B cell (primary cell): ENCODE measurements at regions not wholly inside any gene's neighbourhood (a gene's known extent, or its start where the extent isn't known, plus 50 kb on each side); places are given as distances from the start of the nearest gene placed in this dataset.

Experiments used
- ATAC-seq: fragments of 200-7000 bp; cut with Tn5 transposase; one replicate; pipeline ENCODE4 v1.10.0; 2021; ENCODE audit warnings: low read depth, mild to moderate bottlenecking, moderate number of reproducible peaks, moderate library complexity
- CTCF ChIA-PET: fragments of 350-600 bp; sonication (Branson Sonifier 250); formaldehyde crosslinking; loops from one replicate; lab custom pipeline; 2021; ENCODE audit warnings: antibody characterized with exemption, inconsistent platforms; lab: Charles Lee
- POLR2A ChIA-PET: fragments of 350-600 bp; sonication (Branson Sonifier 250); formaldehyde crosslinking; loops from one replicate; lab custom pipeline; 2021; ENCODE audit warnings: antibody characterized with exemption; lab: Charles Lee
- DNase-seq: peaks from one replicate; pipeline ENCODE4 v3.0.0; 2013
- H2AFZ ChIP-seq: 2 replicates; pipeline ENCODE4 v1.6.1; 2012; ENCODE audit warnings: mild to moderate bottlenecking, low read depth, low read length; ENCODE audit not compliant: insufficient read depth, poor library complexity, severe bottlenecking
- H3K27ac ChIP-seq, 2 donors: 1 replicate in 1 of 2; 2 replicates in 1 of 2; pipeline ENCODE4 v1.5.1; 2012 to 2013; ENCODE audit warnings: low read length in 2 of 2, mild to moderate bottlenecking in 2 of 2, moderate library complexity in 1 of 2
- H3K27me3 ChIP-seq, 4 experiments: fragments of 200-600 bp in 1 of 4; sonication (generic) in 1 of 4; replicated peaks in 1 of 4; 1 replicate in 2 of 4; 2 replicates in 2 of 4; pipeline versions ENCODE4 v1.6.1 to v1.7.0; 2013 to 2016; ENCODE audit warnings: low read length in 3 of 4, mild to moderate bottlenecking in 2 of 4, mixed read lengths in 1 of 4, moderate library complexity in 1 of 4; ENCODE audit not compliant: insufficient read depth in 4 of 4, control insufficient read depth in 3 of 4; ENCODE audit errors: control extremely low read depth in 1 of 4
- H3K36me3 ChIP-seq, 2 experiments: replicated peaks in 1 of 2; 1 replicate in 1 of 2; 2 replicates in 1 of 2; pipeline versions ENCODE4 v1.6.1 to v1.7.1; 2013; ENCODE audit warnings: low read length in 1 of 2; ENCODE audit not compliant: insufficient read depth in 2 of 2, control insufficient read depth in 1 of 2; ENCODE audit errors: control extremely low read depth in 1 of 2, extremely low read depth in 1 of 2
- H3K4me1 ChIP-seq, 2 donors: fragments of 200-600 bp in 1 of 2; sonication (generic) in 1 of 2; 1 replicate in 1 of 2; 2 replicates in 1 of 2; pipeline versions ENCODE4 v1.5.1 to v1.6.1; 2013 to 2017; ENCODE audit warnings: low read length in 2 of 2; ENCODE audit not compliant: control insufficient read depth in 2 of 2, insufficient read depth in 2 of 2
- H3K4me2 ChIP-seq: replicated peaks from 2 replicates; pipeline ENCODE3; 2012; ENCODE audit warnings: mild to moderate bottlenecking, low read depth, low read length; ENCODE audit not compliant: poor library complexity, severe bottlenecking
- H3K4me3 ChIP-seq, 5 experiments: fragments of 200-600 bp in 1 of 5; sonication (generic) in 1 of 5; 1 replicate in 3 of 5; 2 replicates in 2 of 5; pipeline versions ENCODE4 v1.5.1 to v1.7.0; 2011 to 2016; ENCODE audit warnings: low read length in 4 of 5, mild to moderate bottlenecking in 4 of 5, low read depth in 2 of 5, control low read depth in 1 of 5, moderate library complexity in 1 of 5; ENCODE audit not compliant: insufficient read depth in 1 of 5; ENCODE audit errors: control extremely low read depth in 1 of 5, extremely low read depth in 1 of 5
- H3K79me2 ChIP-seq: fragments of 200-600 bp; sonication (generic); one replicate; pipeline ENCODE4 v1.6.0; 2016; ENCODE audit warnings: low read length; ENCODE audit not compliant: control insufficient read depth, insufficient read depth
- H3K9ac ChIP-seq: fragments of 200-600 bp; sonication (generic); 2 replicates; pipeline ENCODE4 v1.6.1; 2017; ENCODE audit warnings: mild to moderate bottlenecking, low read length, moderate library complexity
- H3K9me3 ChIP-seq, 3 donors: one replicate each; pipeline versions ENCODE4 v1.6.1 to v1.7.1; 2013; ENCODE audit warnings: low read length in 2 of 3; ENCODE audit not compliant: control insufficient read depth in 2 of 3, insufficient read depth in 1 of 3; ENCODE audit errors: control extremely low read depth in 1 of 3
- H4K20me1 ChIP-seq: 2 replicates; pipeline ENCODE4 v1.6.0; 2012; ENCODE audit warnings: mild to moderate bottlenecking, low read length; ENCODE audit not compliant: insufficient read depth, control insufficient read depth, poor library complexity, severe bottlenecking
- H3K27ac Mint-ChIP-seq: one replicate; pipeline ENCODE4 v1.8.0; 2021; ENCODE audit warnings: mixed read lengths
- H3K27me3 Mint-ChIP-seq: one replicate; pipeline ENCODE4 v1.8.0; 2021; ENCODE audit warnings: mixed read lengths
- H3K4me1 Mint-ChIP-seq: one replicate; pipeline ENCODE4 v1.8.0; 2021; ENCODE audit warnings: mixed read lengths
- H3K4me3 Mint-ChIP-seq: one replicate; pipeline ENCODE4 v1.8.0; 2021; ENCODE audit warnings: mixed read lengths
- H3K9me3 Mint-ChIP-seq: one replicate; pipeline ENCODE4 v1.8.0; 2022; ENCODE audit warnings: mixed read lengths; ENCODE audit not compliant: insufficient read depth
- EZH2 ChIP-seq: IDR thresholded peaks from 2 replicates; pipeline ENCODE4 v1.6.1; 2012; ENCODE audit warnings: borderline replicate concordance, low read depth, mild to moderate bottlenecking, moderate library complexity, low read length; ENCODE audit not compliant: insufficient read depth, poor library complexity, severe bottlenecking
- WGBS: methylation state at CpG from one replicate; pipeline ENCODE4 v1.1.5; 2013; ENCODE audit warnings: missing lambda C conversion rate; ENCODE audit not compliant: insufficient coverage; 5-methylcytosine and 5-hydroxymethylcytosine counted together
- intact Hi-C: fragments of 100-400 bp; cut with micrococcal nuclease; formaldehyde crosslinking; loops from one replicate; pipeline ENCODE4 v1.10.0; 2022
- TF ChIP-seq, protein P1 (sequence below): fragments of 200-600 bp; IDR thresholded peaks from one replicate; pipeline ENCODE4 v1.8.0; 2022; ENCODE audit warnings: antibody characterized with exemption, mild to moderate bottlenecking

DNA sequence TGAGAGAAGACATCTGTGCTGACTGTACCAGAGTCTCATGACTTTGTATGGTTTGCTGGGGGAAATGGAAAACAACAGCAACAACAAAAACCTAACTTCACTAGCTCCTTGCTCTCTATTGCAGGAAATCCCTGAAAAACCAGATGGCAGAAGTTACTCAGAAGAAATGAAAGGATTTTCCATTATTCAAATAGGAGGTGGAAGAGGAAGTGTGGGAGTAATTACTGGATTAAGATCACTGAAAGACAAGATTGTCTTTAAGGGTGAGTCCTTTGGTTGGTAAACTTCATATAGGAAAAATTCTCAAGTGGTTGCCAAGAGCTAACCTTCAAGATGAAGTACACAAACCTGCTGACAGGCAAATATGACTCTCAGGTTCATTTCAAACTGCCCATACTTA lies 391.9 kb upstream of the ATP2B1 start:
- no peaks in the 10 kb centered on the region for H3K36me3 ChIP-seq

DNA sequence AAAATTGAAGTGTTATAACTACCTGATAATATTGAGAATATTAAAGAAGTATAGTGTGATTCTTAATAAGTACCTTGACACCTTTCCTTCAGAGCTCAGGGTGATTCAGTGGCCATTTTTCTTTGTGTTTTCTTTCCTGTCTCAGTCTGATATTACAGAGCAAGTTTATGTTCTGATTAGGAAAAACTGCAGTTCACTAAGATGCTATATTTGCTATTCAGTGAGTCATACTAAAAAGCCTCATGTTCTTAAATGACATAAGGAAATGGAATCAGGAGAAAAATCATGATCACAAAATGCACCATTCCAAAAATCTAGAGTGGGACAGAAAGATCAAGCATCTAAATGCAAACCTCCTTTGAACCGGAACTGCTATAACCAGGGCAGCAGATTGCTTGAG lies 390.6 kb upstream of the ATP2B1 start:
- POLR2A ChIA-PET = no interaction called here
- H4K20me1 ChIP-seq = no peaks in the 10 kb centered on the region
- H3K4me3 Mint-ChIP-seq = no peak overlapping the region
- H2AFZ ChIP-seq = no peak overlapping the region
- no CpG with 5 or more reads among the region's 1 CpG for WGBS
- H3K27ac ChIP-seq = no peak overlapping the region
- H3K4me1 Mint-ChIP-seq = peaks cover 35% of the 10 kb centered on the region
- H3K4me1 ChIP-seq = peaks cover 7 to 9% of the 10 kb centered on the region in 2 donors
- no peaks in the 10 kb centered on the region for H3K27me3 Mint-ChIP-seq
- H3K79me2 ChIP-seq = no peaks in the 10 kb centered on the region
- H3K36me3 ChIP-seq = no peaks in the 10 kb centered on the region
- H3K9ac ChIP-seq = no peak overlapping the region
- DNase-seq (no peak), ATAC-seq (no peak)
- no peak overlapping the region for H3K4me3 ChIP-seq
- CTCF ChIA-PET = interaction anchor here (0.7 to 9.9 kb wide), 2 partner anchors 557 to 1055 kb away, joined by 4 to 164 read pairs; no protein-coding TSS in a partner anchor
- no peaks in the 10 kb centered on the region for H3K9me3 Mint-ChIP-seq
- intact Hi-C loops = no loop called here
- no peaks in the 10 kb centered on the region for H3K27me3 ChIP-seq
- H3K27ac Mint-ChIP-seq = no peak overlapping the region
- TF ChIP-seq, protein P1, sequence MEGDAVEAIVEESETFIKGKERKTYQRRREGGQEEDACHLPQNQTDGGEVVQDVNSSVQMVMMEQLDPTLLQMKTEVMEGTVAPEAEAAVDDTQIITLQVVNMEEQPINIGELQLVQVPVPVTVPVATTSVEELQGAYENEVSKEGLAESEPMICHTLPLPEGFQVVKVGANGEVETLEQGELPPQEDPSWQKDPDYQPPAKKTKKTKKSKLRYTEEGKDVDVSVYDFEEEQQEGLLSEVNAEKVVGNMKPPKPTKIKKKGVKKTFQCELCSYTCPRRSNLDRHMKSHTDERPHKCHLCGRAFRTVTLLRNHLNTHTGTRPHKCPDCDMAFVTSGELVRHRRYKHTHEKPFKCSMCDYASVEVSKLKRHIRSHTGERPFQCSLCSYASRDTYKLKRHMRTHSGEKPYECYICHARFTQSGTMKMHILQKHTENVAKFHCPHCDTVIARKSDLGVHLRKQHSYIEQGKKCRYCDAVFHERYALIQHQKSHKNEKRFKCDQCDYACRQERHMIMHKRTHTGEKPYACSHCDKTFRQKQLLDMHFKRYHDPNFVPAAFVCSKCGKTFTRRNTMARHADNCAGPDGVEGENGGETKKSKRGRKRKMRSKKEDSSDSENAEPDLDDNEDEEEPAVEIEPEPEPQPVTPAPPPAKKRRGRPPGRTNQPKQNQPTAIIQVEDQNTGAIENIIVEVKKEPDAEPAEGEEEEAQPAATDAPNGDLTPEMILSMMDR = no peak
- no peak for TF ChIP-seq EZH2
- no peak overlapping the region for H3K4me2 ChIP-seq
- no peaks in the 10 kb centered on the region for H3K9me3 ChIP-seq

More for the DNA sequence above, 391.9 kb upstream of the ATP2B1 start:
- Histone ChIP-seq H3K27ac (no peak overlapping the region), H3K79me2 (no peaks in the 10 kb centered on the region), H3K4me3 (no peak overlapping the region), H2AFZ (no peak overlapping the region), H4K20me1 (no peaks in the 10 kb centered on the region), H3K4me2 (no peak overlapping the region), H3K9me3 (no peaks in the 10 kb centered on the region), H3K9ac (no peak overlapping the region), H3K27me3 (no peaks in the 10 kb centered on the region), H3K4me1 (peaks cover 7 to 9% of the 10 kb centered on the region in 2 donors)
- Mint-ChIP-seq H3K4me3 (no peak overlapping the region), H3K4me1 (peaks cover 35% of the 10 kb centered on the region), H3K9me3 (no peaks in the 10 kb centered on the region), H3K27ac (no peak overlapping the region), H3K27me3 (no peaks in the 10 kb centered on the region)
- no peak for TF ChIP-seq EZH2
- TF ChIP-seq, protein P1 = no peak
- intact Hi-C loops = loop anchor here (5.0 kb wide), 1 partner anchor 152 kb away; no protein-coding TSS in a partner anchor
- DNase-seq (no peak), ATAC-seq (no peak)
- ChIA-PET CTCF (interaction anchor here (0.8 to 9.9 kb wide), 4 partner anchors 9 to 558 kb away, joined by 3 to 164 read pairs (median 4); no protein-coding TSS in a partner anchor), POLR2A (no interaction called here)
